SK-N-SH (cell line): ENCODE measurements at regions not wholly inside any gene's neighbourhood (a gene's known extent, or its start where the extent isn't known, plus 50 kb on each side); places are given as distances from the start of the nearest gene placed in this dataset.
A peak's percentile ranks its signal among the peaks of the same experiment; 100 is the strongest.

Experiments used
- CTCF ChIA-PET: fragments of 300-600, 350-600 bp; formaldehyde crosslinking; extraction: SDS; loops from one replicate; lab custom pipeline; 2021; lab: Yijun Ruan, JAX
- POLR2A ChIA-PET: fragments of 350-600 bp; sonication (Branson Sonifier 250); formaldehyde crosslinking; extraction: SDS; loops from one replicate; lab custom pipeline; 2020; ENCODE audit warnings: antibody characterized with exemption, inconsistent platforms; lab: Yijun Ruan, JAX
- DNase-seq: peaks from one replicate; pipeline ENCODE4 v3.0.0; 2012
- H2AFZ ChIP-seq: fragments of 200-600 bp; sonication (generic); 2 replicates; pipeline ENCODE4 v1.8.1; 2016; ENCODE audit warnings: antibody characterized with exemption, mild to moderate bottlenecking, low read depth
- H3F3A ChIP-seq: fragments of 200-600 bp; sonication (generic); replicated peaks from 2 replicates; pipeline ENCODE3; 2016; ENCODE audit warnings: antibody characterized with exemption, mild to moderate bottlenecking; ENCODE audit not compliant: insufficient read depth
- H3K27ac ChIP-seq, 2 experiments: fragments of 200-500 bp in 1 of 2; fragments of 200-600 bp in 1 of 2; sonication (Bioruptor generic) in 1 of 2; sonication (generic), shearing (Covaris generic) in 1 of 2; 2 replicates each; pipeline versions ENCODE4 v1.5.1 to v1.6.1; 2014 to 2016; ENCODE audit warnings: low read depth in 2 of 2, inconsistent platforms in 1 of 2, low read length in 1 of 2, mild to moderate bottlenecking in 1 of 2, mixed read lengths in 1 of 2
- H3K27me3 ChIP-seq: fragments of 200-600 bp; sonication (generic), shearing (Covaris generic); 2 replicates; pipeline ENCODE4 v1.6.1; 2016; ENCODE audit warnings: mixed run types; ENCODE audit not compliant: insufficient read depth
- H3K36me3 ChIP-seq, 2 experiments: fragments of 200-500 bp in 1 of 2; fragments of 200-600 bp in 1 of 2; sonication (Bioruptor generic) in 1 of 2; sonication (generic) in 1 of 2; replicated peaks in 1 of 2; 2 replicates each; pipeline versions ENCODE3 to v1.5.1; 2014 to 2016; ENCODE audit warnings: low read length in 1 of 2, mild to moderate bottlenecking in 1 of 2; ENCODE audit not compliant: insufficient read depth in 2 of 2, control insufficient read depth in 1 of 2
- H3K4me1 ChIP-seq, 2 experiments: fragments of 200-500 bp in 1 of 2; fragments of 200-600 bp in 1 of 2; sonication (Bioruptor generic) in 1 of 2; sonication (generic), shearing (Covaris generic) in 1 of 2; 2 replicates each; pipeline versions ENCODE4 v1.5.1 to v1.6.1; 2014 to 2016; ENCODE audit warnings: low read depth in 1 of 2, low read length in 1 of 2, mixed run types in 1 of 2; ENCODE audit not compliant: insufficient read depth in 2 of 2, control insufficient read depth in 1 of 2
- H3K4me2 ChIP-seq: fragments of 200-600 bp; sonication (generic), shearing (Covaris generic); 2 replicates; pipeline ENCODE4 v1.6.1; 2017; ENCODE audit warnings: mixed run types
- H3K4me3 ChIP-seq, 2 experiments: fragments of 200-500 bp in 1 of 2; fragments of 200-600 bp in 1 of 2; sonication (Bioruptor generic) in 1 of 2; sonication (generic), shearing (Covaris generic) in 1 of 2; 2 replicates each; pipeline versions ENCODE4 v1.5.1 to v1.8.1; 2014 to 2016; ENCODE audit warnings: low read depth in 2 of 2, inconsistent platforms in 1 of 2, low read length in 1 of 2, mild to moderate bottlenecking in 1 of 2, mixed read lengths in 1 of 2, moderate library complexity in 1 of 2
- H3K79me2 ChIP-seq: fragments of 200-600 bp; sonication (generic); 2 replicates; pipeline ENCODE4 v1.8.1; 2017; ENCODE audit warnings: mild to moderate bottlenecking; ENCODE audit not compliant: insufficient read depth
- H3K9ac ChIP-seq: fragments of 200-600 bp; sonication (generic); 2 replicates; pipeline ENCODE4 v1.6.1; 2017; ENCODE audit warnings: mixed run types
- H3K9me2 ChIP-seq: fragments of 200-600 bp; sonication (generic); 2 replicates; pipeline ENCODE4 v1.6.1; 2017; ENCODE audit warnings: mixed run types
- H3K9me3 ChIP-seq: fragments of 200-600 bp; sonication (generic); 2 replicates; pipeline ENCODE4 v1.6.1; 2017; ENCODE audit warnings: mixed run types, mild to moderate bottlenecking, moderate library complexity
- H4K20me1 ChIP-seq: fragments of 200-600 bp; sonication (generic); 2 replicates; pipeline ENCODE4 v1.6.1; 2017; ENCODE audit warnings: mild to moderate bottlenecking, mixed run types; ENCODE audit not compliant: insufficient read depth
- CHD2 ChIP-seq: fragments of 150-350 bp; IDR thresholded peaks from 2 replicates; pipeline ENCODE4 v1.6.1; 2018; ENCODE audit warnings: low read length; ENCODE audit not compliant: partially characterized antibody
- ELF1 ChIP-seq: IDR thresholded peaks from 2 replicates; pipeline ENCODE4 v1.4.0; 2012
- GABPA ChIP-seq: IDR thresholded peaks from 2 replicates; pipeline ENCODE4 v1.4.0; 2012; ENCODE audit warnings: low read depth, mild to moderate bottlenecking
- MAX ChIP-seq: IDR thresholded peaks from 2 replicates; pipeline ENCODE4 v1.4.0; 2012; ENCODE audit warnings: low read depth
- MXI1 ChIP-seq: IDR thresholded peaks from 2 replicates; pipeline ENCODE4 v1.6.1; 2012; ENCODE audit warnings: mild to moderate bottlenecking, low read depth, low read length, improper control_type of control experiment
- PBX3 ChIP-seq: IDR thresholded peaks from 2 replicates; pipeline ENCODE4; 2012
- RCOR1 ChIP-seq: fragments of 150-350 bp; IDR thresholded peaks from 2 replicates; pipeline ENCODE4 v1.6.1; 2017; ENCODE audit warnings: antibody characterized with exemption, low read length
- RFX5 ChIP-seq: IDR thresholded peaks from 2 replicates; pipeline ENCODE4 v1.6.1; 2012; ENCODE audit warnings: mild to moderate bottlenecking, improper control_type of control experiment, low read length
- SMC3 ChIP-seq: IDR thresholded peaks from 2 replicates; pipeline ENCODE4 v1.6.1; 2012; ENCODE audit warnings: low read depth, low read length, improper control_type of control experiment
- TAF1 ChIP-seq: IDR thresholded peaks from 2 replicates; pipeline ENCODE4 v1.6.1; 2012; ENCODE audit warnings: low read depth, mild to moderate bottlenecking, low read length, moderate library complexity, borderline replicate concordance
- USF2 ChIP-seq: fragments of 150-350 bp; IDR thresholded peaks from 2 replicates; pipeline ENCODE4 v1.6.1; 2017; ENCODE audit warnings: antibody characterized with exemption, low read length, low read depth, borderline replicate concordance
- WGBS: methylation state at CpG from one replicate; pipeline ENCODE4 v1.1.6; 2017; ENCODE audit warnings: low lambda C conversion rate; 5-methylcytosine and 5-hydroxymethylcytosine counted together
- TF ChIP-seq, protein P1 (sequence below): IDR thresholded peaks from 2 replicates; pipeline ENCODE4 v1.6.1; 2012; ENCODE audit warnings: mild to moderate bottlenecking, low read depth, low read length, moderate library complexity
- TF ChIP-seq, protein P2 (sequence below): IDR thresholded peaks from 2 replicates; pipeline ENCODE4 v1.4.0; 2012; ENCODE audit warnings: low read depth, borderline replicate concordance

DNA sequence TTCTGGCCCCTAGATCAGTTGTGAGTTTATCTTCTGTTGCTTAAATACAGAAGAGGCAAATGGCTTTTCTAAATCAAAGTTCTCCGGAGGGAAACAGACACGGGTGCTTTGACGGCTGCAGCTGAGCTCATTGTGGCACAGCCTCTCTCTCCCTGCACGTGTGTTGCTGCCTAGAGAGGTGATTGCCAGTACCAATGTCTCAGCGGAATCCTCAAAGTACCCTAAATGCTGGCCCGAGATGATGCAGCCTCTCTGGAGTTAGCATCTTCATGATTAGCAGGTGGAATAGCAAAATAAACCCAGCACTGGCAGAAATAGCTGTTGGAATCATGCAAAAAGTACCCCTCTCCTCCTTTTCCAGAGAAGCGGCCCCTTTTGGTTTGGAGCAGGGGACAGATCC lies 192.2 kb downstream of the PRDM2 start (continued):
- TF ChIP-seq TAF1 (no peak), MAX (no peak), PBX3 (no peak), GABPA (no peak), CHD2 (no peak)

DNA sequence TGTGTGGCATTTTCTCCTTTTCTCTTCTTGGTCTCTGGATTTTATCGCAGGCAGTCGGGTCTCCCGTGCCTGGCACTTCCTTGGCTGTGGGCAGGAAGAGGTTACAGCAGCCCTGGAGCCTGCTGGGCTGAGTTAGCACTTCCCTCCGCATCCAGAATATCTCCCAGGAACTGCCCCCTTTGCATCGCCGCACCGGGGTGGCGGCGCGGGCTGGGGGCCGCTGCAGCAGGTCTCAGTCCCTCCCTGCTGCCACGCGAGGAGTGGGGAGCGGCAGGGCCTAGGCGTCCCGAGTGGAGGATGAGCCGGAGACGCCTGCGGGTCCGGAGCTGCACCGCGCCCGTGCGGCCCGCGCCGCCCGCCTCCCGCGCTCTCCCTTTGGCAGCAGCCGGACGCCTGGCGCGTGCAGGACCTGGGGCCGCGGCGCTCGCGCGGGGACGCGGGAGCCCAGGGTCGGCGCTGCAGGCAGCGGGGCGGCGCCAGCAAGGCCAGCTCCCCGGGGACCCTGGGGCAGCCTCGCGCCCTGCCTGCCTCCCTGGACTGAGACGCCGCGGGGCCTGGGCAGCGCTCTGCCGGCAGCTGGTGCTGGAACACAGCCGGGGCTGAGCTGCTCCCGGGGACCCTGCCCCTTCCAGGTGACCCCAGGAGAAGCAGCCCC lies 192.8 kb downstream of the PRDM2 start:
- no peak overlapping the region for H3K9ac ChIP-seq
- DNase-seq, result peak; percentile 63
- CTCF ChIA-PET, result interaction anchor here (1.1 kb wide), 1 partner anchor 16 kb away, joined by 4 read pairs; no protein-coding TSS in a partner anchor
- no peaks in the 10 kb centered on the region for H3K4me1 ChIP-seq
- no peaks in the 10 kb centered on the region for H3K79me2 ChIP-seq
- H3K27me3 ChIP-seq, result peaks cover 11% of the 10 kb centered on the region
- H2AFZ ChIP-seq, result no peak overlapping the region
- POLR2A ChIA-PET, result no interaction called here
- H3K27ac ChIP-seq, result no peak overlapping the region
- 5% methylated on average over 8 of the region's 57 CpGs for WGBS
- H3F3A ChIP-seq, result no peaks in the 10 kb centered on the region
- H4K20me1 ChIP-seq, result no peaks in the 10 kb centered on the region
- TF ChIP-seq, protein P1, sequence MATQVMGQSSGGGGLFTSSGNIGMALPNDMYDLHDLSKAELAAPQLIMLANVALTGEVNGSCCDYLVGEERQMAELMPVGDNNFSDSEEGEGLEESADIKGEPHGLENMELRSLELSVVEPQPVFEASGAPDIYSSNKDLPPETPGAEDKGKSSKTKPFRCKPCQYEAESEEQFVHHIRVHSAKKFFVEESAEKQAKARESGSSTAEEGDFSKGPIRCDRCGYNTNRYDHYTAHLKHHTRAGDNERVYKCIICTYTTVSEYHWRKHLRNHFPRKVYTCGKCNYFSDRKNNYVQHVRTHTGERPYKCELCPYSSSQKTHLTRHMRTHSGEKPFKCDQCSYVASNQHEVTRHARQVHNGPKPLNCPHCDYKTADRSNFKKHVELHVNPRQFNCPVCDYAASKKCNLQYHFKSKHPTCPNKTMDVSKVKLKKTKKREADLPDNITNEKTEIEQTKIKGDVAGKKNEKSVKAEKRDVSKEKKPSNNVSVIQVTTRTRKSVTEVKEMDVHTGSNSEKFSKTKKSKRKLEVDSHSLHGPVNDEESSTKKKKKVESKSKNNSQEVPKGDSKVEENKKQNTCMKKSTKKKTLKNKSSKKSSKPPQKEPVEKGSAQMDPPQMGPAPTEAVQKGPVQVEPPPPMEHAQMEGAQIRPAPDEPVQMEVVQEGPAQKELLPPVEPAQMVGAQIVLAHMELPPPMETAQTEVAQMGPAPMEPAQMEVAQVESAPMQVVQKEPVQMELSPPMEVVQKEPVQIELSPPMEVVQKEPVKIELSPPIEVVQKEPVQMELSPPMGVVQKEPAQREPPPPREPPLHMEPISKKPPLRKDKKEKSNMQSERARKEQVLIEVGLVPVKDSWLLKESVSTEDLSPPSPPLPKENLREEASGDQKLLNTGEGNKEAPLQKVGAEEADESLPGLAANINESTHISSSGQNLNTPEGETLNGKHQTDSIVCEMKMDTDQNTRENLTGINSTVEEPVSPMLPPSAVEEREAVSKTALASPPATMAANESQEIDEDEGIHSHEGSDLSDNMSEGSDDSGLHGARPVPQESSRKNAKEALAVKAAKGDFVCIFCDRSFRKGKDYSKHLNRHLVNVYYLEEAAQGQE, result no peak
- TF ChIP-seq RCOR1 (no peak), USF2 (no peak), ELF1 (no peak), RFX5 (no peak), CHD2 (no peak), SMC3 (no peak), TAF1 (no peak), MXI1 (no peak)
- TF ChIP-seq, protein P2, sequence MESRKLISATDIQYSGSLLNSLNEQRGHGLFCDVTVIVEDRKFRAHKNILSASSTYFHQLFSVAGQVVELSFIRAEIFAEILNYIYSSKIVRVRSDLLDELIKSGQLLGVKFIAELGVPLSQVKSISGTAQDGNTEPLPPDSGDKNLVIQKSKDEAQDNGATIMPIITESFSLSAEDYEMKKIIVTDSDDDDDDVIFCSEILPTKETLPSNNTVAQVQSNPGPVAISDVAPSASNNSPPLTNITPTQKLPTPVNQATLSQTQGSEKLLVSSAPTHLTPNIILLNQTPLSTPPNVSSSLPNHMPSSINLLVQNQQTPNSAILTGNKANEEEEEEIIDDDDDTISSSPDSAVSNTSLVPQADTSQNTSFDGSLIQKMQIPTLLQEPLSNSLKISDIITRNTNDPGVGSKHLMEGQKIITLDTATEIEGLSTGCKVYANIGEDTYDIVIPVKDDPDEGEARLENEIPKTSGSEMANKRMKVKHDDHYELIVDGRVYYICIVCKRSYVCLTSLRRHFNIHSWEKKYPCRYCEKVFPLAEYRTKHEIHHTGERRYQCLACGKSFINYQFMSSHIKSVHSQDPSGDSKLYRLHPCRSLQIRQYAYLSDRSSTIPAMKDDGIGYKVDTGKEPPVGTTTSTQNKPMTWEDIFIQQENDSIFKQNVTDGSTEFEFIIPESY, result no peak
- no peaks in the 10 kb centered on the region for H3K9me2 ChIP-seq
- 0 out of 2 replicates have a peak overlapping the region, but pooled peaks have one; percentile 47 for H3K4me2 ChIP-seq
- no peak overlapping the region for H3K4me3 ChIP-seq
- H3K36me3 ChIP-seq, result no peaks in the 10 kb centered on the region
- H3K9me3 ChIP-seq, result no peaks in the 10 kb centered on the region
